ENCODE measurements at regions not wholly inside any gene's neighbourhood (a gene's known extent, or its start where the extent isn't known, plus 50 kb on each side); places are given as distances from the start of the nearest gene placed in this dataset.

GRCh38 chr7:34454381-34454780 lies 203.6 kb upstream of the NPSR1 start:
- no peak for TF ChIP-seq CTCF (IDR thresholded peaks at IDR 0.05)
- no peak for TF ChIP-seq POLR2A (IDR thresholded peaks at IDR 0.05)
- no peak for TF ChIP-seq EP300 (IDR thresholded peaks at IDR 0.05)
- no peak for TF ChIP-seq POLR2AphosphoS5 (IDR thresholded peaks at IDR 0.05)
